ENCODE measurements at regions not wholly inside any gene's neighbourhood (a gene's known extent, or its start where the extent isn't known, plus 50 kb on each side); places are given as distances from the start of the nearest gene placed in this dataset.

- TF ChIP-seq CTCF (optimal IDR thresholded peaks at IDR 0.05 in 1 of 3, IDR thresholded peaks at IDR 0.05 in 1 of 3, conservative IDR thresholded peaks at IDR 0.05 in 1 of 3; ENCODE audit: extremely low read depth in 1 of 3, insufficient read depth in 2 of 3, low read length in 3 of 3) (no peak), EZH2 (IDR thresholded peaks at IDR 0.05; ENCODE audit: low read length) (no peak)
These were observed 413.7 kb downstream of the IRS2 start for GRCh38 chr13:109372666-109373065.
